Stimulated activated CD4-positive, alpha-beta T cell treated with anti-CD3 and anti-CD28 coated beads, Interleukin-4, amount 100 ng/mL, for 24 hours (primary cell): ENCODE measurements at regions not wholly inside any gene's neighbourhood (a gene's known extent, or its start where the extent isn't known, plus 50 kb on each side); places are given as distances from the start of the nearest gene placed in this dataset.
"Not testable (repeated sequence)": the region's sequence is repeated elsewhere in the genome, so short reads cannot be mapped to it uniquely, and the experiment has no call there.

Experiments
- DNase-seq: peaks from one replicate; pipeline ENCODE4 v3.0.0-alpha.2; 2020

- DNase-seq: no peak
Measured at GRCh38 chrX:43423876-43424275, 232.2 kb upstream of the MAOA start.

- no peak for DNase-seq
Measured at GRCh38 chrX:43436517-43436916, 219.6 kb upstream of the MAOA start.

- DNase-seq: no peak
Measured at GRCh38 chrX:43446752-43447151, 209.3 kb upstream of the MAOA start.

- no peak for DNase-seq
Measured at GRCh38 chrX:43448688-43449087, 207.4 kb upstream of the MAOA start.

GRCh38 chrX:43450355-43450754 lies 205.7 kb upstream of the MAOA start:
- no peak for DNase-seq

GRCh38 chrX:43451976-43452686 lies 204.0 kb upstream of the MAOA start:
- DNase-seq: not testable (repeated sequence)

GRCh38 chrX:43456063-43456462 lies 200.0 kb upstream of the MAOA start:
- DNase-seq: no peak

- DNase-seq: no peak
Measured at GRCh38 chrX:43456906-43457305, 199.2 kb upstream of the MAOA start.

GRCh38 chrX:43467608-43468234 lies 188.4 kb upstream of the MAOA start:
- no peak for DNase-seq

- no peak for DNase-seq
Measured at GRCh38 chrX:43469391-43470054, 186.6 kb upstream of the MAOA start.

GRCh38 chrX:43474321-43474720 lies 181.8 kb upstream of the MAOA start:
- no peak for DNase-seq

GRCh38 chrX:43479070-43479469 lies 177.0 kb upstream of the MAOA start:
- DNase-seq: no peak

GRCh38 chrX:43479850-43480249 lies 176.2 kb upstream of the MAOA start:
- DNase-seq: no peak

GRCh38 chrX:43481576-43481975 lies 174.5 kb upstream of the MAOA start:
- no peak for DNase-seq

GRCh38 chrX:43493756-43494155 lies 162.3 kb upstream of the MAOA start:
- no peak for DNase-seq

- no peak for DNase-seq
Measured at GRCh38 chrX:43500246-43500645, 155.9 kb upstream of the MAOA start.

GRCh38 chrX:43500996-43501694 lies 155.0 kb upstream of the MAOA start:
- no peak for DNase-seq

- DNase-seq: no peak
Measured at GRCh38 chrX:43504394-43504793, 151.7 kb upstream of the MAOA start.

- DNase-seq: no peak
Measured at GRCh38 chrX:43505769-43506168, 150.3 kb upstream of the MAOA start.

- no peak for DNase-seq
Measured at GRCh38 chrX:43508694-43509093, 147.4 kb upstream of the MAOA start.

- no peak for DNase-seq
Measured at GRCh38 chrX:43510209-43510608, 145.9 kb upstream of the MAOA start.

- DNase-seq: no peak
Measured at GRCh38 chrX:43513085-43513484, 143.0 kb upstream of the MAOA start.

- DNase-seq: no peak
Measured at GRCh38 chrX:43514820-43515219, 141.3 kb upstream of the MAOA start.

GRCh38 chrX:43522582-43522981 lies 133.5 kb upstream of the MAOA start:
- no peak for DNase-seq
